GM18498 (cell line): ENCODE measurements at regions not wholly inside any gene's neighbourhood (a gene's known extent, or its start where the extent isn't known, plus 50 kb on each side); places are given as distances from the start of the nearest gene placed in this dataset.

Experiments
- ATAC-seq: cut with Tn5 transposase; IDR thresholded peaks from one replicate; pipeline ENCODE4 v1.9.1; 2021; ENCODE audit warnings: mild to moderate bottlenecking, moderate library complexity; ENCODE audit not compliant: unreplicated experiment

DNA sequence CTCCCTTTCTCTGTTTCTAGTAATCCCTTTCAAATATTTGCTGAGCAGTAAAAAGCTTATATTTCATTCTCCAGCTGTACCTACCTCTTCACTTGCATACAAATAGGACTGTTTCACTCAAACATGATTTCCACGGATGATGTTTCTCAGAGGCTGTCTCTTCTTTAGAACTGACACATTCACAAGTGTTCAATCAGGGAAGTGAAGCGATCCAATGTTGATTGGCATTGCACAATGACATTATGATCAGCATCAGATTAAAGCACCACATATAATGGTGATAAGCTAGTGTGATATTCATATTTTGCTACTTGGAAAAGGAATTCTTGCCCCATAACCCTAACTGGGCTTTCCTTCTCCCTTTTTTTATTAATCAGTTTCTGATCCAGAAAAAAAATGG lies 681.8 kb downstream of the TBC1D32 start:
- no peak for ATAC-seq

DNA sequence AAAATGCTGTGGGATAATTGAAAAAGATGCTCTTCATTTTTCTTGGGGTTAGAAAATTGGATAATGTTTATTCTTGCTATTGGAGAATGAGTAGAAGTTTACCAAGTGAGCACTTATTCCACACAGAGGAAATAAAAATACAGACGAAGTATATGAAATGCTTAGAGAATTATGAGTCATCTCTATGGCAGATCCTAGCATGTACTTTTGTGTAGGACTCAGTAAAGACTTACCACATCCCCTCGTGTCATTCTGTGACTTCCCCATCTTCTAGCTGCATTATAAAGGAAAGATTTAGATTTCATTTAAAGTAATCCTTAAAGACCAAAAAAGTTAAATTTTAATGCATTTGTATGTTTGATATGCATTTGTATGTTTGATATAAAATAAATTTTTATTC lies 685.6 kb downstream of the TBC1D32 start:
- ATAC-seq: no peak

- no peak for ATAC-seq
These were observed 688.2 kb downstream of the TBC1D32 start for GRCh38 chr6:120646101-120646500.

DNA sequence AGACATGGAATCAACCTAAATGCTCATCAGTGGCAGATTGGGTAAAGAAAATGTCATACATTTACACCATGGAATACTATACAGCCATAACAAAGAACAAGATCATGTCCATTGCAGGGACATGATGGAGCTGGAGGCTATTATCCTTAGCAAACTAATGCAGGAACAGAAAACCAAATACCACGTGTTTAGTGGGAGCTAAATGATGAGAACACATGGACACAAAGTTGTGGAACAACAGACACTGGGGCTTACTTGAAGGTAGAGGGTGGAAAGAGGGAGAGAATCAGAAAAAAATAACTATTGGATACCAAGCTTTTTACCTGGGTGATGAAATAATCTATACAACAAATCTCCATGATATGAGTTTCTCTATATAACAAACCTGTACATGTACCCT lies 701.3 kb downstream of the TBC1D32 start:
- ATAC-seq: no peak

DNA sequence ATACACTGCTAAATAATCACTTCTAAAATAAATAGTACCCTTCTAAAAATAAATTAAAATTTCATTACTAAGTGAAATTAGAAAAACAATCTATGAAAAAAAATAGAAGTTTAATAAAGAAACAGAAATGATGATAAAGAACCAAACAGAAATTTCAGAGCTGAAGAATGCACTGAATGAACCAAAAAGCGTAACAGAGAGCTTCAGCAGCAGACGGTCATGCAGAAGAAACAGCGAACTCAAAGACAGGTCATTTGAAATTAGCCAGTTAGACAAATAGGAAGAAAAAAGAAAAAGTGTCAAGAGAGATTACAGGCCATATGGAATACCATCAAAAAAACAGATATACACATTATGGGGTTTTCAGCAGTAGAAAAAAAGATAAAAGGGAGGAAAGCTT lies 706.7 kb downstream of the TBC1D32 start:
- ATAC-seq: no peak

- ATAC-seq: no peak
These were observed 712.1 kb downstream of the TBC1D32 start for GRCh38 chr6:120622127-120622631.

- no peak for ATAC-seq
These were observed 713.4 kb downstream of the TBC1D32 start for GRCh38 chr6:120620900-120621299.

- ATAC-seq: no peak
These were observed 719.0 kb downstream of the TBC1D32 start for GRCh38 chr6:120615238-120615637.

DNA sequence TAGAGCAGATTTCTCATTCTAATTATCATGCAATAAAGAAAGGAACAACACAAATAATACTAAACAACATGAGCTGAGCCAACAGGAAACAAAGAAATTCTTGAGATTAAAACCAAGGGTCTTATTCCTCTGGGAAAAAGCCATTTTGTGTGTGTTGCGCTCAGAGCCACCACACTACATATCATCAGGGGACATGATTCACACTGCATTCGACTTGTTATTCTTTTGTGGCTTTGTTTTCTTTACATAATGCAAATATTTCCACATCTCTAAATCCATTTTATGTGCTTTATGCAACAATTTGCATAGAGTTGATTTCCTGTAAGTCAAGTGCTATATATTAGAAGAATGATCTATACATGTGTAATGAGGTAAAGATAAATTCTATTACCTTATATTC lies 719.6 kb downstream of the TBC1D32 start:
- ATAC-seq: no peak

- no peak for ATAC-seq
These were observed 725.5 kb downstream of the TBC1D32 start for GRCh38 chr6:120608826-120609225.

DNA sequence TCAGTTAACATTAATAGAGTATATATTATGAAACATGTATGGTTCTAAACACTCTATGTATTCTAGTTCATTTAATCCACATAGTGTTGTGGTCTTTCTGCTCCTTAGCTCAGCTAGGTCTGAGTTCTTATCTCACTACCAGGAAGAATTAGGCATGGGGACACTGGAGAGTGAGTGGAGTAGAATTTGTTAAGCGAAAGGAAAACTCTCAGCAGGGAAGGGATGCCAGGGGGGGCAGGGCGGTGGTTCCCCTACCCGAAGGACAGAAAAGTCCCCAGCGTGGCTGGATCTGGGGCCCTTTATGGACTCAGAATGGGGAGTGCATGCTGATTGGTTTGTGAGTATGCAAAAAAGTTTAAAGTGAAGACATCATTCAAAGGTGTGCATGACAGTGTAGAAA lies 727.5 kb downstream of the TBC1D32 start:
- ATAC-seq: no peak

DNA sequence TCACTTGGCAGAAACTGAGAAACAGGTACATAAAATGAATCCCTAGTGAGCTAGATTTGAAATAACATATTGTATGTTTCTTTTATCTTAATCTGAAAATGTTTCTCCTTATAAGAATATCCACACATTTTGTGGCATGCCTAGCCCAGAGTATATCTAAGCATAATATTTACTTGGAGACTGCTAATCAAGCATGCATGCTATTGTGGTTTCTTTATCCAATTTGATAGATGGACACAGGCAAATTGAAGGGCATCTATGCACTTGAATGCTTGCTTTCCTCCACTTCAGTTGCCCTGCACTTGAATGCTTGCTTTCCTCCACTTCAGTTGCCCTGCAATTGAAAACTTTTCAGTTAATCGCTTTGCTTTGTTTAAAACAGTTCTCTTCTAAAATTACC lies 729.8 kb downstream of the TBC1D32 start:
- ATAC-seq: no peak

DNA sequence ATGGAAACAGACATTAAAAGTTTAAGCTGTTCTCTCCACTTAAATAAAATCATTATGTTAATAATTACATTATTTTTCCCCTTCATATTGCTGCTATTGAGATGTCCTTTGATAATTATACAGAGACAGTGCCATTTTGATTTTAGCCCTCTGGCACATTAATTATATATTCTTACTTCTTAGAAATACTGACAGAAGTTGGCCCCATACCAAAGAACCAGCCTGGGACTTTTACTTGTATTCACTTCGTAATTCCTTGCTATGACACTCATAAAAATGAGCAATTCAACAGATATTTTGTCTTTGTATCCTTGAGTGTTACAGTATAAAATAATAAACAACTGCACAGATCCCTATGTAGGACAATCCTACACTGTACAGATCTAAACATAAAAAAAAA lies 743.7 kb downstream of the TBC1D32 start:
- no peak for ATAC-seq

DNA sequence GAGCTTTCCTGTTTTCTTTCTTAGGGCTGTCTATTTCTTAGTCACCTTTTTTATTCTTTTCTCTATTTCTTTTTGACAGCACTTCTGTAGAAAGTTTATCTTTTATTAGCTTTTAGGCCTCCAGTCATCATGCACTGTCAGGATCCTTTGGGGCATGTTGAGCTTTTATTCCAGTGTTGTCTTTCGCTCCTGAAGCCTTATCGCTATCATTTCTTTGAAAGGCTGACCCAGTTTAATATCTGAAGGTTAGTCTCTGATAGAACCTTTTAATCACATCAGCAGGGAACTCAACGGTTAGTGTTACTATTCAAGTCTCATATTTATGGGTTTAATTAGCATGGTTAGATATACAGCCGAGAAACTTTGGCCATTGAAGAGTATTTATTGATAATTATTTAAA lies 745.9 kb downstream of the TBC1D32 start:
- no peak for ATAC-seq

GRCh38 chr6:120587381-120587780 lies 746.9 kb downstream of the TBC1D32 start:
- ATAC-seq: no peak

GRCh38 chr6:120584111-120584760 lies 750.0 kb downstream of the TBC1D32 start:
- no peak for ATAC-seq

GRCh38 chr6:120576061-120576460 lies 758.2 kb downstream of the TBC1D32 start:
- no peak for ATAC-seq

DNA sequence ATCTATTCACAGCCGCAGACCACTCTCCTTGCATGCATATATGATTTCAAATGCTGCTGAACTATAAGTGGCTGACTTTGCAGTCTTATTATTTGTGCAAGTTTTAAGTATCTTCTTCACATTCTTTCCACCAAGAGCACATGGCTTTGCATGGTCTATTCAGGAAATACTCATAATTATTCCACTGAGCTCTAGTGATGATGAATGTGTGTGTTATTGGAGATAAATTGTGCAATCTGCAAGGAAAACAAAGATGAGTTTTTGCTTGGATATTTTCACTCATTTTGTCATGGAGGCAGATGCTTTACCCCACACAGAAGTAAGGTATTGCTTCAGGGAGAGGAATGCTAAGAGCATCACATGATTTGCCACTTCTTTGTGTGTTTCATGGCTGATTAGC lies 764.6 kb downstream of the TBC1D32 start:
- ATAC-seq: no peak

DNA sequence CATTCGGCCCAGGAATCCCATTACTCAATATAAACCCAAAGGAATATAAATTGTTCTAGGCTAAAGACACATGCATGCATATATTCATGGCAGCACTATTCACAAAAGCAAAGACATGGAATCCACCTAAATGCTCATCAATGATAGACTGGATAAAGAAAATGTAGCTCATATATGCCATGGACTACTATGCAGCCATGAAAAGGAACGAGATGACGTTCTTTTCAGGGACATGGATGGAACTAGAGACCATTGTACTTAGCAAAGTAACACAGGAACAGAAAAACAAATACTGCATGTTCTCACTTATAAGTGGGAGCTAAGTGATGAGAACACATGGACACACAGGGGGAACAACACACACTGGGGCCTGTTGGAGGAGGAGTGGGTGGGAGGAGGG lies 769.5 kb downstream of the TBC1D32 start:
- no peak for ATAC-seq

DNA sequence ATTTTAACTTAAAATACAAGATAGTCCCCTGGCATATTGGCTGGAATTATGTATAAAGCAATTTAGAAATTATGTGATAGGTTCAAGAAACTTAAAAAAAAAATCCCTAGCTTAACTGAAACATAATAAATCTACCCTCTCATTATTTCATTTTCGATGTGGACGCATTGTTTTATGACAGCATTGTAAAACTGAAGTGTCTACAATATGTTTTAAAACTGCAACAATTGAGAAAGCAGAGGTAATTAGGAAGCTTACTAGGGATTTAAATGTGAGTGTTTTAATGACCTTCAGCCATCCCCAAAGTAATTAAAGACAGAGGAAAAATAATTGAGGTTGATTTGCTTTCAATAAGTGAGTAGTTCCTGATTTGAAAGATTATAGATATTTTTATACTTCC lies 776.0 kb downstream of the TBC1D32 start:
- no peak for ATAC-seq

- ATAC-seq: no peak
These were observed 776.7 kb downstream of the TBC1D32 start for GRCh38 chr6:120557554-120557953.

GRCh38 chr6:120556491-120556890 lies 777.8 kb downstream of the TBC1D32 start:
- no peak for ATAC-seq

GRCh38 chr6:120553353-120553752 lies 780.9 kb downstream of the TBC1D32 start:
- no peak for ATAC-seq
